ENCODE measurements at regions not wholly inside any gene's neighbourhood (a gene's known extent, or its start where the extent isn't known, plus 50 kb on each side); places are given as distances from the start of the nearest gene placed in this dataset.

DNA sequence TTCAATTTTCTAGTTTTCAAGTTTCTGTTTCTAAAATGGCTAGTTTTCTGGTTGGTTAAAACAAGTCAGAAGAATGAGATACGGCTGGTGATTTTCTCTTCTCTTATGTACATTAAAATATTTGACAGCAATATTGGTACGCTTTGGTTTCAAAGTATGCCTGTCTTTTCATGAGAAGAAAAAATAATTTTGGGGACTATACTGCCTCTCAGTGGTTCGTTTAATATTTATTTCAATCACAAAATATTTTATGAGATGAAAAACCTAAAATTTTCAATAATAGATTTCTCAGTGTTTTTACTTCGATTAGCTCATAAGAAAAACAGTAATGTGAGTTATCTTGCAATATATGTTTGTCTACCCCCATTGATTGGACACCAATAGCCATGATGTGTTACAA, 72.8 kb upstream of the AADACL2 start:
- TF ChIP-seq, protein P1, sequence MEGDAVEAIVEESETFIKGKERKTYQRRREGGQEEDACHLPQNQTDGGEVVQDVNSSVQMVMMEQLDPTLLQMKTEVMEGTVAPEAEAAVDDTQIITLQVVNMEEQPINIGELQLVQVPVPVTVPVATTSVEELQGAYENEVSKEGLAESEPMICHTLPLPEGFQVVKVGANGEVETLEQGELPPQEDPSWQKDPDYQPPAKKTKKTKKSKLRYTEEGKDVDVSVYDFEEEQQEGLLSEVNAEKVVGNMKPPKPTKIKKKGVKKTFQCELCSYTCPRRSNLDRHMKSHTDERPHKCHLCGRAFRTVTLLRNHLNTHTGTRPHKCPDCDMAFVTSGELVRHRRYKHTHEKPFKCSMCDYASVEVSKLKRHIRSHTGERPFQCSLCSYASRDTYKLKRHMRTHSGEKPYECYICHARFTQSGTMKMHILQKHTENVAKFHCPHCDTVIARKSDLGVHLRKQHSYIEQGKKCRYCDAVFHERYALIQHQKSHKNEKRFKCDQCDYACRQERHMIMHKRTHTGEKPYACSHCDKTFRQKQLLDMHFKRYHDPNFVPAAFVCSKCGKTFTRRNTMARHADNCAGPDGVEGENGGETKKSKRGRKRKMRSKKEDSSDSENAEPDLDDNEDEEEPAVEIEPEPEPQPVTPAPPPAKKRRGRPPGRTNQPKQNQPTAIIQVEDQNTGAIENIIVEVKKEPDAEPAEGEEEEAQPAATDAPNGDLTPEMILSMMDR (optimal IDR thresholded peaks at IDR 0.05 in 1 of 3, IDR thresholded peaks at IDR 0.05 in 1 of 3, conservative IDR thresholded peaks at IDR 0.05 in 1 of 3; ENCODE audit: extremely low read depth in 1 of 3, insufficient read depth in 2 of 3, low read length in 3 of 3), result no peak
- no peak for TF ChIP-seq EZH2 (IDR thresholded peaks at IDR 0.05; ENCODE audit: low read length)
